AG08395 (cell line): ENCODE measurements at regions not wholly inside any gene's neighbourhood (a gene's known extent, or its start where the extent isn't known, plus 50 kb on each side); places are given as distances from the start of the nearest gene placed in this dataset.
A peak's percentile ranks its signal among the peaks of the same experiment; 100 is the strongest.

Source experiments
- DNase-seq: peaks from one replicate; pipeline ENCODE4 v3.0.0; 2012; ENCODE audit warnings: mixed read lengths, low spot score

DNA sequence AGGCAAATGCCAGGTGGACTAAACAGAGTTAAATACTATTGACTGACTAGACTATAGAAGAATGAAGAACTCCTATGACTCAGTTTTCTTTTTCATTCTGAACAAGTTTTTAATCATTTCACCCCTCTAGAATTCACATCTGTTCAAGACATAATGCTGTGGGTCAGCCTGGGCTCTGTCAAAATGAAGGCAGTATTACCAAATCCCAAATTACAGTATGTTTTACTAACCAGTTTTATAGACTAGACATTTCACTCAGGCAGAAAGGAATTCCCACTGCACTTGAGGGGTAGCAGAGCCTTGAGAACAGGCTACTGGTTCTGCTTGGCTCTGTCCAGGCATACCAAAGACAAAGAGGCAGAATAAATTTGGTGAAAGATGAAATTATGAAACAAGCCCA, 511.7 kb downstream of the EPHA4 start:
- DNase-seq: no peak

DNA sequence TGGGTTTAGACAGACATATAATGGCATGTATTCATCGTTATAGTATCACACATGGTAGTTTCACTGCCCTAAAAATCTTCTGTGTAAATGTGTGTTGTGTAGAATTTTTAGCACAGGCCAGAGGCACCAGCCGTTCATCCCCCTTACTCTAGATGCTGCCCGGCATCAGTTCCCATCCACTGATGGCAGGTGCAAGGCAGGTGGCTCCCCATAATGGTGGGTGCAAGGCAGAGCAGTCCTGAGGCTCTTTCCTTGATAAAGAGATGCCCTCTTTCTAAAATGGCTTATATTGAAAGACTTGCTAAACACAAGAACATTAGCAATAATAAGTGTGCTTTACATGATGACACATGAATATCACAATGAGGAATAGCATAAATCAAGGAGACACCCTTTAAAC, 508.5 kb downstream of the EPHA4 start:
- no peak for DNase-seq

DNA sequence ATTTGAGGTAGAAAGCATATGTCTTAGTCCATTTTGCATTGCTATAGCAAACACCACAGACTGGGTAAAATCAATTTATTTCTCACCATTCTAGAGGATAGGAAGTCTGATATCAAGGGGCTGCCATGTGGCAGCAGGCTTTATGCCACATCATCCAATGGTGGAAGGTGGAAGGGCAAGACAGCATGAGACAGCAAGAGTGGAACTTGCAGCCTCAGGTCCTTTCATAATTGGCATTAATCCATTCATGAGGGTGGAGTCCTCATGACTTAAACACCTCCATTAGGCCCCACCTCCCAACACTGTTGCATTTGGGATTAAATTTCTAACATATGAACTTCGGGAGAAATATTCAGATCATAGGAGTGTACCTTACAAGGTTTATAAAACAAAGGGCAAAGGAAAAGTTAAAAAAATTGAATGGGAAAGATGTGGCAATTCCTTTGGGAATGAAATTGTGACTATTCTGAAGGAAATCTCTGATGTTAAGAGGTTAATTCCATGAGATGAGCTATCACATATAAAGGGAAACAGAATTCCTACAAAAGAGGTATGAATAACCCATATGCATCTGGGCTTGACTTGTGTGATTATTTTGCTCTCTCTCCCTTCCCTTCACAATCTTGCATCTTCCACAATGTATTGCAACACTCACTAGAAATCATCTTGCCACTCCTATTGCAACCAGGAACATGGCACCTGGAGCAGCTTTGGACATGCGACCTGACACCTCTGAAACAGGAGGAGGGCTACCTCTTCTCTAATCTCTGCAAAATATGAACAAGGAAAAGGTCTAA, 507.8 kb downstream of the EPHA4 start:
- DNase-seq: no peak

DNA sequence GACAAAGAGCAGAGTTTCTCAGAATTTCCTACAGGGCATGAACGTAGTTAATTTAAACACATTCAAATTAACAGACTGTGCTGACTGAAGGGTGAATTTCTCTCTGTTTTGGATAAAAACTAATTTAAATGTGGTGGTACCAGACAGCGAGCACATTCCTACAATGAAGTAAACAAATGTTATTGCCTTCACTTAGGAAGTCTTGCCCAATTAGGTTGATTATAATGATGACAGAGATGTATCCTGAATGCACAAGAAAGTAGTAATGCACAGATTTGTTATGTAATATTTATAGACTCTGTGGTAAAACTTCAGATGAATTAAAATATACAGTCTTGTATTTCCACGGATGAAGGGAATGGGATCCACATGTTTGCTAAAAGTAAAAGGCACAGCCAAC, 507.2 kb downstream of the EPHA4 start:
- DNase-seq: no peak

DNA sequence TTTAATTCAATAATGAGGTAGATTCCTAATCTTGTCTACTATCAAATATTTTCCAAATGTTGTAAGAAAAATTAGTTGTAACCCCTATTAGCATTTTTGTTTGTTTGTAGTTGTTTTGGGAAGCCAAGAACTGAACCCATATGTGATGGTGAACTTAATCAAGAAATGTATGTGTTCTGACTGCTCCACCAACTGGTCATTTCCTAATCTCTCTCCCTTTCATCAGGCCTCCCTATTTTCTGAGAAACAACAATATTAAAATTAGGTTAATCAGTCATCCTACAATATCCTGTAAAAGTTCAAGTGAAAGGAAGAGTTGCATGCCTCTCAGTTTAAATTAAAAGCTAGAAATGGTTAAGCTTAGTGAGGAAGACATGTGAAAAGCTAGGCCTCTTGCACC, 504.0 kb downstream of the EPHA4 start:
- no peak for DNase-seq

DNA sequence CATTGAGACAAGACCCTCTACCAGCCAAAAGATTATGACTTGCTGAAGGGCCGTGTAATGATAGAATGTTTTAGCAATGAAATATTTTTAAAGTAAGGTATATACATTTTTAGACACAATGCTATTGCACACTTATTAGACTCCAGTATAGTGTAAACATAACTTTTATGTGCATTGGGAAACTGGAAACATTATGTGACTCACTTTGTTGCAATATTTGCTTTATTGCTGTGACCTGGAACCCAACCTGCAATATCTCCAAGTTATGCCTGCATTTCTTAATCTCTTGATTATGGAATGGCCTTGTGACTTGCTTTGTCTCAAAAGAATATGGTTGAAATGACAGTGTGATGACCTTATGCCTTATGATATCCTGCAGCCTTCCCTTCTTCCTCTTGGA, 502.0 kb downstream of the EPHA4 start:
- no peak for DNase-seq

DNA sequence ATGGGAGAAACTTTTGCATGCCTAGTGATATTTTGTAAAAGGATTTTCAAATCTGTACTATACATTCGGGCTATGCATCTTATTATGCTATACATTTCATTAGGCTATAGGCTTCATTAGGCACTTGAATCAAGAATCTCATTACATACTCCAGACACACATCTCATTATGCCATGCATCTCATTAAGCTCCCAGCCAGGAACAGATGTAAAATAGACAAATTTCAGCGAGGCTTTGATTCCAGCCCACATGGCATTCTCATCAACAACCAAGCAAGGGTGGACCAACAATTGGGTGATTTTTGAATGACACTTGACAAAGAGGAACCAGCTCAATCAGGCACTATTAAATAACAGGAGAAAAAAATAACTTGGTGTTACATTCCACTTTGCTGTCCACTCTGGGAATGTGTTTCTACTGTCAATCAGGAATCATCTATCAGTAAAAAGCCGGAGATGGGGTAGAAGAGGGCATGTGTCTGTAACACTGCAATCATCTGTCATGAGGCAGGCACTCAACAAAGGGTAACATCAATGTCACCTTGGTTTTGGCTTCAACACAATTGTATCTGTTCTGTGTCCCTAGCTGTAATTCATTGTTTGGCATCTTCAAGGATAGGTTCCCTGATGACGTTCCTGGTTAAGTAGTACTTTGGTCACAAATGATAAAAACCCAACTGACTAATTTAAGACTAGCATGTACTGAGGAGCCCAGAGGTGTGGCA, 498.6 kb downstream of the EPHA4 start:
- no peak for DNase-seq

DNA sequence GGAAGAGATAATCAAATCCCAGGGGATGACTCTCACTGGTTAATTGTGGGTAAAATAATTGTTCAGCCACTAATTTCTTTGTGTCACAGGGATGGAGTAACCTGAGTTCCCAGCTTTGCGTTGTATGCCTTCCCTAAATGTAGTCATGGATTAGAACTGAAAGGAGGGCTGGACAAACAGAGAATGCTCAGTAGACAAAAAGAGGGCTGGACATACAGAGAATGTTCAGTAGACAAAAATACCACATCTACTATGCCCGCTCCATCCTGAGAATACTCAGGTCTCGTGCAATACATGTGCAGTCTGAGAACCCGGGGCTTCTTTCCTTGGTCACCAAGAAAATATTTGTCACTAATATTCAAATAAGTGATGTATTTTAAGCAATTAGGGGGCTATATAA, 497.9 kb downstream of the EPHA4 start:
- no peak for DNase-seq

DNA sequence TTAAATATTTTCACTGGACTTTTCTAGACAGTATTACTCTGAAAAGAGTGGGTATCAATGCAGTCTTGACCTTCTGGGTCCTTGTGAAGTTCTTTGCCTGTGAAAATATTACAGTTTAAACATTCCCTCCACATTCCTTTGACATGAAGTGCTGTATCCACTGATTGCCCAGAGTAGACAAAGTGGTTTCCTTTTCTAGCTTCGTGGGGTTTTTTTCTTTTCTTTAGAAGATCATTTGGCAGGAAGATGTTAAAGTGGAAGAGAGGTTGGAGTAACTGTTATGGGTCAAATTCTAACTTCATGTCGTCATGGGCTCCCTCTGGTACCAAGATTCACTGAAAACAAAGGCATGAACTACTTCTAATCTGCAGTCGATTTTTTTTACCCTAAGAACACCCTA, 496.9 kb downstream of the EPHA4 start:
- peak; percentile 41 for DNase-seq

DNA sequence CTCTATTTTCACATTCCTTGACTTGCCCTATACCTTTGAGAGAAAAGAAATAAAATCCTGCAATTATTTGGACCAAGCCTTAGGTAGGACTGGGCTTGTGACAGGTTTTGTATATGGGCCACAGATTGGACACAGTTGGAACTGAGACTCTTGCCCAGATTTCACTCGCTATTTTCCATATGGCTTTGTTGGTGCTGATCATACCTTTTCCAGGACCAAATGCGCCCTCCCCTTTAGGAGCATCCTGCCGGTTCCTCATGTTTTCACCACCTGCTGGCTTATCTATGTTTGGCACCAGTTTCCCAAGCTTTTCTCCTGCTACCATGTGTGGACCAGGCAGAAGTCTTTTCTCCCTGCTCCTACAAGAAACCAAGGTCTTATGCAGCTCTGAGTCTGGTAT, 494.9 kb downstream of the EPHA4 start:
- DNase-seq: no peak

DNA sequence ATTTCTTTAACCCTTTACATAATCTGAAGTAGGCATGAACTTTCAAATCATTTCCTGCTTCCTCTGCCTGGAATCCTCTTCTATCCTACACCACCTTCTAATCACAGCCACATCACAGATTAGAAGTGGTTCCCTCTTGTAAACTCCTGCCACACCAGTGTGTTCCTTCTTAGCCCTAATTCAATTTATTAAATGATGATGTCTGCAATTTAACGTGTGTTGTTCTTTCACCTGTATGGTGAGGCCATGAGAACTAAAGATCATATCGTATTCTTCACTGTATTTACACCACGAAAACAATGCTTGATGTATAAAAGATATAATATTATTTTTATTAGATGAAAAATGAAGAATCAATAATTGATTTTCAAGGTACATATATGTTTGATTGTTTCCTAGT, 494.3 kb downstream of the EPHA4 start:
- no peak for DNase-seq

DNA sequence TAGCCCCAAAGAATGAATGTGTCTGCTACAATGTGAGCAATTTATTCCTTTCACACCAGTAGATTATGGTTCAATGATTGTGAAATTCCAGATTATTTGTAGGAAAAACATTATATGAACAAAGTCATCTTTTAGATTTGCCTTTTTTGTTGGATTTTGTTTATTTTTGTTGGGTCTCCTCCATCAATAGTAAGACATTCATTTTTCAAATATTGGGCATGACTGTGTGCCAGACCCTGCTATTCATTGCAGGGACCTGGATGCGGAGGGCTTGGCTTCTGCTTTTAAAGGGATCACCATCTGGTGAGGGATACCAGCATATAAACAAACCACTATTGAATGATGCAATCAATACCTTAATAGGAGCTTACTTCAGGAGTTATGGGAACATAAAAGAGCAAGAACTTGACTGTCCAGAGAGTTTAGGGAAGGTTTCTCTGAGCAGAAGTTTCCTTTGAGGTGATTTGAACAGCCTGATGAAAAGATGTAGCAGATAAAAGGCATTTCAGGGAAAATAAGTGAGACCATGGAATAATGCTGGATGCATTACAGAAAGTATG, 486.7 kb downstream of the EPHA4 start:
- no peak for DNase-seq

DNA sequence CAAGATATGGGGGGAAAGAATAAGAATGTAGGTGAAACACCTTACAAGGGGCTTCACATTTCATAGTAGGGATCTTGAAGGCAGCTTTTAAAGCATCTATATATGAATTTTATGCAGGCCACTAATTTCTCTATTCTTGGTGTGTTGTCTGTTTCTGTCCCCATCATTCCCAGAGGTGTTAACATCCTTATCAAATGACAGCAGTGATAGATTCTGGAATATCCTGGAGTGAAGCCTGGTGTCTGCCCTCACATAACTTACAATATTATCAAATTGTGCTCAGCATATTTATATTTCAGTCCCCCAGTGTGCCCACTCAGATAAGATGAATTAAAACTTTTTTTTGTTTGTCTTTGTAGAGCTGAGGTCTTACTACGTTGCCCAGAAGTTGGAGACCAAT, 486.2 kb downstream of the EPHA4 start:
- no peak for DNase-seq

DNA sequence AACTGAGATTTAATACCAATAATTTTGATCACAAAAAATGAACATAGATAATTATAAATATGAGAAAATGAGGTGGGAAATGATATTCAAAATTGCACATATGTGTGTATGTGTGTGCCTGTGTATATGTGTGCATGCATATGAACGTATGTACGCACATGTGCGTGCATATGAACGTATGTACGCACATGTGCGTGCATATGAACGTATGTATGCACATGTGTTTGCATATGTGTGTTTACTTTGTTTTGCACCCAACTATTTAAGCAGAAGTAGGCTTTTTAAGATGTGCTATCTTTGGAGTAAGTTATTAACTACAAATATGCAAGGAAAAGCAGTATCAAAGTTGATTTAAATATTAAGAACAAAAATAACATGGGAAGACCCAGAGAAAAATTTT, 484.3 kb downstream of the EPHA4 start:
- no peak for DNase-seq

DNA sequence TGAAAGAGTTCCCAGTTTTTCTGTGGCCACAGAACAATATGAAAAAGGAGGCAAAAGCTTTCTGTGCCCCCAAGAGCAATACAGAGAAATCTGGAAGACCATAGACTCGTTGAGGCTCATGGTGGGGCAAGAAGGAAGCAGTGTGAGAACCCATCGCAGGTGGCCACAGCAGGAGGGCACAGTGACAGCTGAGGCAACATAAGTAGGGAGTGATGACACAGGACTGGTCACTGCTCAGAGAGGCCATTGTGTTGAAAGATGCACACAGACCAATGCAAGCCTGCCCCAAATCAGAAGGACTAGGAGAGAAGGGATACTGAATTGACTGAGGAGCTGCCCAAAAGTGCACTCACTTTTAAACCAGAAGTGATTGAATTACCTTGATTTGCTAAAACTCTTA, 483.6 kb downstream of the EPHA4 start:
- no peak for DNase-seq

DNA sequence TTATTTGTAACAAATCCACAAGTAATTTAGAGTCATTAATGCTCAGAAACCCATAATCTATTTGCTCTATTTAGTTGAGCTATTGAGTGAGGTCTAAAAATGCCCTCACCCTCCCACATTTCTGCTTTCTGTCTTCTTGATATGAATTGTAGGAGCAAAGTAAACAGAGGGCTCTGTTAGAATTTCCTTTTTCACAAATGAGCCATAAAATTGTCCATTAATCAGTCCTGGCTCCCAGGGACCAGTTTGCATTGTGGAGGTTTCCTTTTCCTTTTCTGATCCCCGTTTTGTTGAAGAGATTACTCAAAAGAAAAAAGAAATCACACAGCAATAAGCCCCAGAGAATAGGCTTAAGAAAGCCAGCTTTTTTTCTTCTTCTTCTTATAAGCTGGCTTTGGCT, 476.7 kb downstream of the EPHA4 start:
- DNase-seq: no peak

DNA sequence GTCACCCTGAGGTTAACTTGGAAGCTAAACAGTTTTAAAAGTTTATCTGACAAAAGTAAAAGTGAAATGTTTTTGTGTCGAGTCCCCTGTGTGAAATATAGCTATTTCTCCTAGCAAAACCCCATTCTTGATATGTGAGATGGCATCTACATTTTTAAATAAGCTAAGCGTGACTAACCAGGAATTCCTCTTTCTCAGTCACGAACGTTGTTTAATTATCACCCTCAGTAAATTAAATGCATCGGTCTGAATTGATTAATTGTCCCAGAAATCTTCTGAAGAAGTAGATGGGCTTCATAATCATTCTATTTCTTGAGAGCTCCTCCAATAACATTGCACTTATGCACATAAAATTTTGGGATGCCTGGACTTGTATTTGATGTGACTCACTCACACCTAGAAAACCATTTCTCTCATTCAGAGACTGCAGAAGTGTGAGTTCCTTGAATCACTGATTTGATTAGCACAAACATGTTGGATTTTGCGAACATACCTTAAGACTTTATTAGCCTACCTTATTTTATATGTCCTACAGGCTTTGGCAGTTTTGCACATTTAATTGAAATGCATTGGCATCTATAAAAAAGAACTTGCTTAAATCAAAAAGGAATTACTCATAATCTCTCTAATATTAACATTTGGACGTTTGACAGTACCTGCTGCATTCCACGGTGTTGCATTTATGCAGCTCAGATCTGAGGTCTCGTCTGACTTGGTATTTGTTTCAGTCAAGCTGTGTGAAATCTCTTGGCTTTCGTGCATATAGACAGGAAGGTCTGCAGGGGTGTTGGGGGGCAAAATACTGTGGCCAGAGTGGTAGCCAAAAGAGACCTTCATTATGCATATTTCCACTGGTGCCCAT, 475.2 kb downstream of the EPHA4 start:
- no peak for DNase-seq

DNA sequence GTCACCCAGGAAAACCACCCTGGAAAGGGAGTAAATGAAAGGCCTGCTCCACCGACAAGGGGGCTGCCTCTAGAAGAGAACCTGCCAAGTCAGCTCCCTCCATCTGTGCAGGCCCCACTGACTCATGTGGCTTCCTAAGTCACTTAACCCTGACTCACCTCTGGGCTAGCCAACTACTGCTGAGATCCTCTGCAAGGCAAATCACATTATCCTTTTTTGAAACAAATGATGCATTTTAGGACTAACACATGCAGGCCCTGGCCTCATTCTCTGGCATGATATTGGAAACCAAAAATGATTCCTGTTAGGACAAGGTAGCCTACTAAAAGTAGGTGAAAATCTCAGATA, 474.6 kb downstream of the EPHA4 start:
- peak; percentile 80 for DNase-seq

DNA sequence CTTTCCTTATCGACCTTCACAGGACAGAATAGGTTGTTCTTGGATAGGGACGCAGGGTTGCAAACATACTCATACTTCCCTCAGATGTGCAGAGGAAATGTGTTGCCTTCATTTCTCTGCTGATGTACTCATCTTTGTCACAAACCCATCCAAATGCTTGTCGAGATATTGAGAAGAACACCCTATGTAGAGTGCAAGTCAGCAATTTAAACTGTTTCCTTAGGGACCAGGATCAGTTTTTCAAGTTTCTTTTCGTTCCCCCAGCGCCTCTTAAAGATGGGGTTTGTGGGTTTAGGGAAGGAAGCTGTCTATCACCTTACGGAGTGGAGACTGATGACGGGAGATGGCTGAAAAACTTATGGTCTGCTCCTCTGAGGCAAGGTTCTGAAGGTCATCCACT, 474.2 kb downstream of the EPHA4 start:
- no peak for DNase-seq

DNA sequence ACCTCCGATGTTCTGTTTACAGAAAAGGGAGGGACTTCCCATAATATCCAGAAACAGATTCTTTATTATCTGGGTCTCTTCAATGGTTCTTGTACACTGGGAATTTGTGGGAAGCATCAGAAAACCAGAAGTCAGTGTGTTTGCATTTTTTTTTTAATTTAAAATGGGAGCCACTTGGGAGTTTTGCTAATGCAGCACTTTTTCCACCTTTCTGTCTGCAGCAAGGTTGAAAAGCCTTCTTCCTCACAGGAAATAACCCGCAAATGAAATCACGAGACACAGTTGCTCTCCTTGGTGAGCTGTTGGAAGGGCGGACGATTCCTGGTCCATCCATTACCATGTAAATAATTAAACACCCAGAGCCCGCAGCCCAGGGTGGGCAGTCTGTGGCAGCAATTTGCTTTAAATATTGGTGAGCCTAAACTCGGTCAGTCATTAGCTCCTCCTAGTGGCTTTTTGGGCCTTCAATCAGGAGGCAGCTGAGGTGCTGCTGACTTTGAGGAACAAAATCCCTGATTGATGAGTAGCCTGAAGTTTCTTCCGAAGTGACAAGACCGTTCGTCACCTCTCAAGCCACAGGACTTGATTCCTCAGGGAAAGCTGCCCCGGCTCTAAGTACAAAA, 471.5 kb downstream of the EPHA4 start:
- no peak for DNase-seq

DNA sequence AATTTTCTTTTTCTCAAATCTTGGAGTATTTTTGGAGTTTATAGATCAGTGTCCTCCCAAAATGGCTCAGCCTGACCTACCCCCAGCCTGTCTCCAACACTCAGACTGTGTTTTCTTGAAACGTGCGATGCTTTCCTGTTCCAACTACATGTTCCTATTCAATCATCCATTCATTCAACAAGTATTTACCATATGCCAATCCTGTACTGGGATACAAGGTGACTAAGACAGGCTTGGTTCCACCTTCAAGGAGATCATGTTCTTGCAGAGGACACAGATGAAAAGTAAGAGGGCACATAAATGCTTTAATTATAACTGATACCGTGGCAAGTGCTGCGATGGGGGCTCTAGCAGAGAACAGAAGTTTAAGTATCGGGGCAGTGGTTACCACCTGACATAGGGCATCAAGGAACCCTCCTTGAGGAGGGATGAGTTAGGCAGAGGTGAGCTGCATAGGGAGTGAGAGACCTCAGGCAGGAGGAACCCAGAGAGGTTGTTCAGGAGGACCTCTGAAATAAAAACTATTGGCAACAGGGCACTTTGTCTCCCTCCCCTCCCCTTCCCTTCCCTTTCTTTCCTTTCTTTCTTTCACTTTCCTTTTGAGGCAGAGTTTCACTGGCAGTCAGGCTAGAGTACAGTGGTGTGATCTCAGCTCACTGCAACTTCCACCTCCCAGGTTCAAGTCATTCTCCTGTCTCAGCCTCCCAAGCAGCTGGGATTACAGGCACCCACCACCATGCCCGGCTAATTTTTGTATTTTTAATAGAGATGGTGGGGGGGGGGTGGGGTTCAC, 469.0 kb downstream of the EPHA4 start:
- DNase-seq: no peak
